ENCODE measurements at regions not wholly inside any gene's neighbourhood (a gene's known extent, or its start where the extent isn't known, plus 50 kb on each side); places are given as distances from the start of the nearest gene placed in this dataset.
"Not testable (repeated sequence)": the region's sequence is repeated elsewhere in the genome, so short reads cannot be mapped to it uniquely, and the experiment has no call there.

DNA sequence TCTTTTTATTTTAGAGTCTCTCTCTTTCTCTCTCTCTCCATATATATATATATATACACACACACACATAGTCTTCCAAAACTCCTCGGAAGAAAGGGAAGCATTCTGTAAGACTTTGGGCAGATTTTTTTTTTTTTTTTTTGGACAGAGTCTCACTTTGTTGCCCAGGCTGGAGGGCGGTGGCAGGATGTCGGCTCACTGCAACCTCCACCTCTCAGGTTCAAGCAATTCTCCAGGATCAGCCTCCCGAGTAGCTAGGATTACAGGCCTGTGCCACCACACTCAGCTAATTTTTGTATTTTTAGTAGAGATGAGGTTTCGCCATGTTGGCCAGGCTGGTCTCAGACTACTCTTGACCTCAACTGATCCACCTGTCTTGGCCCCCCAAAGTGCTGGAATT is 161.4 kb downstream of the GOLGA6L6 start:
- TF ChIP-seq, protein P1, sequence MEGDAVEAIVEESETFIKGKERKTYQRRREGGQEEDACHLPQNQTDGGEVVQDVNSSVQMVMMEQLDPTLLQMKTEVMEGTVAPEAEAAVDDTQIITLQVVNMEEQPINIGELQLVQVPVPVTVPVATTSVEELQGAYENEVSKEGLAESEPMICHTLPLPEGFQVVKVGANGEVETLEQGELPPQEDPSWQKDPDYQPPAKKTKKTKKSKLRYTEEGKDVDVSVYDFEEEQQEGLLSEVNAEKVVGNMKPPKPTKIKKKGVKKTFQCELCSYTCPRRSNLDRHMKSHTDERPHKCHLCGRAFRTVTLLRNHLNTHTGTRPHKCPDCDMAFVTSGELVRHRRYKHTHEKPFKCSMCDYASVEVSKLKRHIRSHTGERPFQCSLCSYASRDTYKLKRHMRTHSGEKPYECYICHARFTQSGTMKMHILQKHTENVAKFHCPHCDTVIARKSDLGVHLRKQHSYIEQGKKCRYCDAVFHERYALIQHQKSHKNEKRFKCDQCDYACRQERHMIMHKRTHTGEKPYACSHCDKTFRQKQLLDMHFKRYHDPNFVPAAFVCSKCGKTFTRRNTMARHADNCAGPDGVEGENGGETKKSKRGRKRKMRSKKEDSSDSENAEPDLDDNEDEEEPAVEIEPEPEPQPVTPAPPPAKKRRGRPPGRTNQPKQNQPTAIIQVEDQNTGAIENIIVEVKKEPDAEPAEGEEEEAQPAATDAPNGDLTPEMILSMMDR (IDR thresholded peaks at IDR 0.05; ENCODE audit: insufficient read depth, low read depth, low read length): not testable (repeated sequence)
- not testable (repeated sequence) for TF ChIP-seq EZH2 (IDR thresholded peaks at IDR 0.05; ENCODE audit: insufficient read depth, low read length)
